Neural cell (in vitro differentiated cells): ENCODE measurements at regions not wholly inside any gene's neighbourhood (a gene's known extent, or its start where the extent isn't known, plus 50 kb on each side); places are given as distances from the start of the nearest gene placed in this dataset.

Experiments used
- CTCF ChIP-seq: fragments of 450-650 bp; IDR thresholded peaks from 2 replicates; pipeline ENCODE4 v1.5.1; 2014; ENCODE audit warnings: antibody characterized with exemption, mild to moderate bottlenecking, moderate library complexity; ENCODE audit not compliant: poor library complexity, severe bottlenecking
- EP300 ChIP-seq: fragments of 450-650 bp; conservative IDR thresholded peaks from 2 replicates; pipeline ENCODE4 v1.6.1; 2014; ENCODE audit warnings: antibody characterized with exemption, mild to moderate bottlenecking, moderate library complexity; ENCODE audit not compliant: poor library complexity, severe bottlenecking
- EZH2 ChIP-seq: fragments of 200-600, 300-800 bp; shearing (Covaris generic), sonication (generic); IDR thresholded peaks from 2 replicates; pipeline ENCODE4 v1.6.1; 2014; ENCODE audit warnings: antibody characterized with exemption, low read length, borderline replicate concordance, mild to moderate bottlenecking; ENCODE audit not compliant: insufficient read depth, poor library complexity, severe bottlenecking
- POLR2AphosphoS5 ChIP-seq: IDR thresholded peaks from 2 replicates; pipeline ENCODE4 v1.6.1; 2012
- RAD21 ChIP-seq: fragments of 450-650 bp; conservative IDR thresholded peaks from 2 replicates; pipeline ENCODE4 v1.6.1; 2014; ENCODE audit warnings: antibody characterized with exemption, mild to moderate bottlenecking, moderate library complexity
- REST ChIP-seq: IDR thresholded peaks from 2 replicates; pipeline ENCODE4 v1.6.1; 2012; ENCODE audit warnings: borderline replicate concordance
- SMC3 ChIP-seq: fragments of 450-650 bp; conservative IDR thresholded peaks from 2 replicates; pipeline ENCODE4 v1.6.1; 2014; ENCODE audit warnings: antibody characterized with exemption, mild to moderate bottlenecking, moderate library complexity; ENCODE audit not compliant: poor library complexity
- TAF1 ChIP-seq: IDR thresholded peaks from 2 replicates; pipeline ENCODE4 v1.6.1; 2012; ENCODE audit warnings: low read depth

- TF ChIP-seq SMC3 (no peak), POLR2AphosphoS5 (no peak), EZH2 (no peak), CTCF (no peak), REST (no peak), TAF1 (no peak), EP300 (no peak), RAD21 (no peak)
These were observed 295.1 kb upstream of the SLITRK5 start for GRCh38 chr13:87376081-87376480.
